HG02678 (cell line): ENCODE measurements at regions not wholly inside any gene's neighbourhood (a gene's known extent, or its start where the extent isn't known, plus 50 kb on each side); places are given as distances from the start of the nearest gene placed in this dataset.

Experiments
- ATAC-seq: cut with Tn5 transposase; IDR thresholded peaks from one replicate; pipeline ENCODE4 v1.9.1; 2021; ENCODE audit warnings: mild to moderate bottlenecking, moderate library complexity; ENCODE audit not compliant: unreplicated experiment

GRCh38 chr7:41910940-41911600 is 208.2 kb upstream of the INHBA start:
- ATAC-seq, result no peak

GRCh38 chr7:41907444-41907843 is 204.6 kb upstream of the INHBA start:
- ATAC-seq, result no peak

- ATAC-seq, result no peak
Observed at GRCh38 chr7:41900532-41900931, 197.6 kb upstream of the INHBA start.

- ATAC-seq, result no peak
Observed at GRCh38 chr7:41899823-41900433, 197.0 kb upstream of the INHBA start.

GRCh38 chr7:41893656-41894055 is 190.8 kb upstream of the INHBA start:
- no peak for ATAC-seq

- ATAC-seq, result no peak
Observed at GRCh38 chr7:41892356-41893100, 189.6 kb upstream of the INHBA start.

GRCh38 chr7:41891950-41892349 is 189.1 kb upstream of the INHBA start:
- ATAC-seq, result no peak

GRCh38 chr7:41890631-41891274 is 187.9 kb upstream of the INHBA start:
- no peak for ATAC-seq

- ATAC-seq, result peak; percentile 11
Observed at GRCh38 chr7:41889472-41889871, 186.6 kb upstream of the INHBA start.

GRCh38 chr7:41889040-41889439 is 186.2 kb upstream of the INHBA start:
- peak; percentile 60 for ATAC-seq

- no peak for ATAC-seq
Observed at GRCh38 chr7:41887416-41887815, 184.5 kb upstream of the INHBA start.

GRCh38 chr7:41886901-41887311 is 184.0 kb upstream of the INHBA start:
- no peak for ATAC-seq

- ATAC-seq, result no peak
Observed at GRCh38 chr7:41886262-41886900, 183.5 kb upstream of the INHBA start.

GRCh38 chr7:41885748-41886147 is 182.9 kb upstream of the INHBA start:
- no peak for ATAC-seq

GRCh38 chr7:41885078-41885477 is 182.2 kb upstream of the INHBA start:
- no peak for ATAC-seq

GRCh38 chr7:41882745-41883420 is 180.0 kb upstream of the INHBA start:
- ATAC-seq, result peak; percentile 38

- ATAC-seq, result peak; percentile 10
Observed at GRCh38 chr7:41882256-41882655, 179.4 kb upstream of the INHBA start.

- peak; percentile 92 for ATAC-seq
Observed at GRCh38 chr7:41881331-41882130, 178.6 kb upstream of the INHBA start.

- no peak for ATAC-seq
Observed at GRCh38 chr7:41880107-41880506, 177.2 kb upstream of the INHBA start.

- no peak for ATAC-seq
Observed at GRCh38 chr7:41879403-41879802, 176.5 kb upstream of the INHBA start.
